ENCODE measurements at regions not wholly inside any gene's neighbourhood (a gene's known extent, or its start where the extent isn't known, plus 50 kb on each side); places are given as distances from the start of the nearest gene placed in this dataset.

DNA sequence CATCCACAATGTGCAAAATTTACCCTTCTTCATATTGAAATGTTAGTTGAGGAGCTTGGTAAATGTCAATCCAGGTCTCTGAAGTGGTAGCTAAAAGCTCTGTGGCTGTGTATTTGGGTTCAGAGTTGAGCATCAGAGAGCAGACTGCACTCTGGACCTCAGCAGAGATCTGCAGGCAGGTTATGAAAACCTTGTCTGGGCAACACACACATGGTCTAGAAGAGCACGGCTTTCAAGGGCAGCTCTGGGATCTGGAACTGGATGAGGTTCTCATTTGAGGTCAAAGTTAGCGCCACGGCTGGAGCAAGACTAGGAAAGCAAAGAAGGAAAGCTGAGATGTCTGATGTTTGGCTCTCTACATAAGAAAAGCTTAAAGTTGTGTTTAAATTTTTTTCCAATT lies 243.0 kb downstream of the SH3BP4 start:
- H3K4me3 ChIP-seq (replicated peaks; ENCODE audit: low read depth, low read length), result no peak overlapping the region
- no peak for TF ChIP-seq CTCF (IDR thresholded peaks at IDR 0.05; ENCODE audit: low read depth, low read length, missing control alignments)
- no peak for DNase-seq (ENCODE audit: extremely low read depth, low read depth)

DNA sequence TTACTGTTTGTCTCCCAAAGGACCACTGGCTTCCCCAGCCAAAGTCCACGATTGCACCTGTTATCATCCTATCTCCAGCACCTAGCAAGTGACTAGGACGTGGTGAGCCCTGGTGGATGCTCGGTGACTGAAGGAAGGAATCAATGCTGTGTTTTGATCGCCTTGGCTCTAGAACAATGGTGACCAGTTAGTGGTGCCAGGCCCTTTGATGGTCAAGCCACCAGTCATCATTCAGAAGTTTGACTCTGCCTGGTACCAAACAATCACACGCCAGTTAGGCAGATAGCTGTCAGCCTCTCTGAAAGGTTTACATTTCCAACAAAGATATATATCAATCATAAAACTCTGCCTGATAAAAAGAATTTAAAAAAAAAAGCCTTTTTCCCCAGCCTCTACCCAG lies 244.1 kb downstream of the SH3BP4 start:
- DNase-seq (ENCODE audit: extremely low read depth, low read depth), result no peak
- no peak for TF ChIP-seq CTCF (IDR thresholded peaks at IDR 0.05; ENCODE audit: low read depth, low read length, missing control alignments)
- no peak overlapping the region for H3K4me3 ChIP-seq (replicated peaks; ENCODE audit: low read depth, low read length)

GRCh38 chr2:235199128-235199527 lies 247.3 kb downstream of the SH3BP4 start:
- no peak overlapping the region for H3K4me3 ChIP-seq (replicated peaks; ENCODE audit: low read depth, low read length)
- no peak for DNase-seq (ENCODE audit: extremely low read depth, low read depth)
- TF ChIP-seq CTCF (IDR thresholded peaks at IDR 0.05; ENCODE audit: low read depth, low read length, missing control alignments), result no peak

- H3K4me3 ChIP-seq (replicated peaks; ENCODE audit: low read depth, low read length), result no peak overlapping the region
- no peak for TF ChIP-seq CTCF (IDR thresholded peaks at IDR 0.05; ENCODE audit: low read depth, low read length, missing control alignments)
- no peak for DNase-seq (ENCODE audit: extremely low read depth, low read depth)
Measured at GRCh38 chr2:235200216-235200615, 248.4 kb downstream of the SH3BP4 start.

DNA sequence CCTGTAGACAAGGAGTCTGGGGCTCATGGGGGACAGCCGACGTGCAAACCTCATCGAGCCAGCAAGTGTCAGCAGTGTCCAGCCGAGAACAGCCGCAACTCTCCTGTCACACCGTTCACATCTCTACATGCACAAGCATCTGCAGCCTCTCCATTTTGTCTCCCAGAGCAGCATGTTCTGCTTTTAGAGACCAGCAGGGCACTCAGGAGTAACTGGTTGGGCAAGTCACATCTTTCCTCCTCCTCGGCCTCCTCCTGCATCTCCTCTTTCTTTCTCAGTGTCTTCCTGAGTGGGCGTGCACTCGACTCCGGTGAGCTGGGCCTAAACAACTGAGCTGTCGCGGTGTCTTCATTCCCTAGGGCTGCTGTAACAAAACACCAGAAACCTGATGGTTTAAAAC lies 249.9 kb downstream of the SH3BP4 start:
- no peak for DNase-seq (ENCODE audit: extremely low read depth, low read depth)

DNA sequence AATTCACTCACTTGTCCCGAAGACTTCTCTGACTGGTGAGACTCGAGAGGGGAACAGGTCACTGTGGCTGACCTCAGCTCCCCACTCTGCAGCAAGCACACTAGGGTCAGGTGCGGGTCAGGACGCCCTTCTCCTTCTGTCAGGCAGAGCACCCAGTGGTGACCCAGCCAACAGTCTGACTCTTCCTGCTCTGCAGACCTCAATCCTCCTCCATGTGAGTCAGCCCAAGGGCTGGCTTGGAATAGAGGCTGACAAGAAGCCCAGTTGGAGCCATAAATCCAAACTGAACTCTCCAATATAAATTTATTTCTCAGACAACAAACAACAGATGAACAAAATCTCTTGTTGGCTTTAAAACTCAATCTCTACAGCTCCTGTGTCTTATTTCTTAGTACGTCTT lies 253.1 kb downstream of the SH3BP4 start:
- no peak for TF ChIP-seq CTCF (IDR thresholded peaks at IDR 0.05; ENCODE audit: low read depth, low read length, missing control alignments)
- no peak for DNase-seq (ENCODE audit: extremely low read depth, low read depth)
- no peak overlapping the region for H3K4me3 ChIP-seq (replicated peaks; ENCODE audit: low read depth, low read length)

More for the DNA sequence above, 249.9 kb downstream of the SH3BP4 start:
- TF ChIP-seq CTCF (IDR thresholded peaks at IDR 0.05; ENCODE audit: low read depth, low read length, missing control alignments), result no peak
- no peak overlapping the region for H3K4me3 ChIP-seq (replicated peaks; ENCODE audit: low read depth, low read length)

GRCh38 chr2:235206399-235206798 lies 254.6 kb downstream of the SH3BP4 start:
- no peak overlapping the region for H3K4me3 ChIP-seq (replicated peaks; ENCODE audit: low read depth, low read length)
- no peak for DNase-seq (ENCODE audit: extremely low read depth, low read depth)
- no peak for TF ChIP-seq CTCF (IDR thresholded peaks at IDR 0.05; ENCODE audit: low read depth, low read length, missing control alignments)

Measured in HFF-Myc (cell line).